WERI-Rb-1 (cell line): ENCODE measurements at regions not wholly inside any gene's neighbourhood (a gene's known extent, or its start where the extent isn't known, plus 50 kb on each side); places are given as distances from the start of the nearest gene placed in this dataset.

Experiments used
- DNase-seq: peaks from one replicate; pipeline ENCODE4 v3.0.0-alpha.2; 2020
- H3K27ac ChIP-seq: fragments of 250-450 bp; sonication (Bioruptor Pico); 2 replicates; pipeline ENCODE4 v1.5.1; 2020; ENCODE audit warnings: mild to moderate bottlenecking, moderate library complexity
- H3K27me3 ChIP-seq: fragments of 250-450 bp; sonication (Bioruptor Pico); 2 replicates; pipeline ENCODE4 v1.5.1; 2021; ENCODE audit warnings: mild to moderate bottlenecking, low read depth, moderate library complexity; ENCODE audit not compliant: insufficient read depth, severe bottlenecking
- H3K36me3 ChIP-seq: fragments of 250-450 bp; sonication (Bioruptor Pico); 2 replicates; pipeline ENCODE4 v1.5.1; 2020; ENCODE audit warnings: mild to moderate bottlenecking, moderate library complexity
- H3K4me3 ChIP-seq: 2 replicates; pipeline ENCODE4 v1.5.1; 2011; ENCODE audit warnings: low read depth, mild to moderate bottlenecking, control low read depth, low read length
- H3K9me3 ChIP-seq: fragments of 250-450 bp; sonication (Bioruptor Pico); 2 replicates; pipeline ENCODE4 v1.5.1; 2021; ENCODE audit warnings: mild to moderate bottlenecking, moderate library complexity; ENCODE audit not compliant: severe bottlenecking
- CTCF ChIP-seq: IDR thresholded peaks from 2 replicates; pipeline ENCODE4 v1.5.1; 2011; ENCODE audit warnings: low read depth, mild to moderate bottlenecking, control low read depth, inconsistent platforms, low read length

GRCh38 chr6:139943391-139943790 is 568.9 kb upstream of the CITED2 start:
- no peak for TF ChIP-seq CTCF
- no peaks in the 10 kb centered on the region for H3K9me3 ChIP-seq
- no peak overlapping the region for H3K4me3 ChIP-seq
- H3K27me3 ChIP-seq: no peaks in the 10 kb centered on the region
- no peaks in the 10 kb centered on the region for H3K36me3 ChIP-seq
- H3K27ac ChIP-seq: no peak overlapping the region
- DNase-seq: no peak

GRCh38 chr6:139942331-139942730 is 567.9 kb upstream of the CITED2 start:
- Histone ChIP-seq H3K4me3 (no peak overlapping the region), H3K27me3 (no peaks in the 10 kb centered on the region), H3K27ac (no peak overlapping the region), H3K36me3 (no peaks in the 10 kb centered on the region), H3K9me3 (no peaks in the 10 kb centered on the region)
- DNase-seq: no peak
- TF ChIP-seq CTCF: no peak

GRCh38 chr6:139941826-139942225 is 567.4 kb upstream of the CITED2 start:
- Histone ChIP-seq H3K9me3 (no peaks in the 10 kb centered on the region), H3K27ac (no peak overlapping the region), H3K36me3 (no peaks in the 10 kb centered on the region), H3K4me3 (no peak overlapping the region), H3K27me3 (no peaks in the 10 kb centered on the region)
- no peak for DNase-seq
- TF ChIP-seq CTCF: no peak

GRCh38 chr6:139940741-139941729 is 566.6 kb upstream of the CITED2 start:
- no peak for TF ChIP-seq CTCF
- no peak for DNase-seq
- H3K36me3 ChIP-seq: no peaks in the 10 kb centered on the region
- no peaks in the 10 kb centered on the region for H3K9me3 ChIP-seq
- no peak overlapping the region for H3K4me3 ChIP-seq
- no peak overlapping the region for H3K27ac ChIP-seq
- H3K27me3 ChIP-seq: no peaks in the 10 kb centered on the region

GRCh38 chr6:139939189-139939979 is 564.9 kb upstream of the CITED2 start:
- no peak overlapping the region for H3K4me3 ChIP-seq
- DNase-seq: no peak
- TF ChIP-seq CTCF: no peak
- H3K9me3 ChIP-seq: no peaks in the 10 kb centered on the region
- no peak overlapping the region for H3K27ac ChIP-seq
- no peaks in the 10 kb centered on the region for H3K27me3 ChIP-seq
- no peaks in the 10 kb centered on the region for H3K36me3 ChIP-seq
